NT2/D1 (cell line): ENCODE measurements at regions not wholly inside any gene's neighbourhood (a gene's known extent, or its start where the extent isn't known, plus 50 kb on each side); places are given as distances from the start of the nearest gene placed in this dataset.

Experiments
- SUZ12 ChIP-seq: IDR thresholded peaks from 2 replicates; pipeline ENCODE4 v1.6.1; 2011; ENCODE audit not compliant: insufficient read length, insufficient read depth; ENCODE audit errors: extremely low read depth
- YY1 ChIP-seq: IDR thresholded peaks from 2 replicates; pipeline ENCODE4 v1.6.1; 2011; ENCODE audit not compliant: insufficient read length, insufficient read depth
- ZNF274 ChIP-seq: IDR thresholded peaks from 2 replicates; pipeline ENCODE4 v1.6.1; 2011; ENCODE audit warnings: mild to moderate bottlenecking, low read depth, low read length

DNA sequence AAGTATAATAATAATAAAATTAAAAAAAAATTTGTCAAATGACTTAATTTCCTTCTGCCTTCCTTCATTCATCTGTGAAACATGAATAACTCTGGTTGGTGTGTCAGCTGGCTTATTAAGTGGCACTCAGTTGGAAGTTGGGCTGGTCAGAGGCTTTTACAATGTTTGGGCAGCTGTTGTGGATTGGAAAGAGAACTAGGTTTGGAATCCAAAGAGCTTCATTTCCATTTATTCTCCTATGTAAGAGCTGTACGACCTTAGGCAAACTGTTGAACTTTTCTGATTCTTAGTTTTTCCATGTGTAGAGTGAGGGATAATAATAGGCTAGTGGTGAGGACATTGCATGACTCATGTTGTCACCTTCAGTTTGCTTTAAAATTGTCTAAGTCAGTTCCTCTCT, 606.7 kb downstream of the PDCD6IP start:
- TF ChIP-seq ZNF274, result no peak
- no peak for TF ChIP-seq YY1
- no peak for TF ChIP-seq SUZ12
